ENCODE measurements at regions not wholly inside any gene's neighbourhood (a gene's known extent, or its start where the extent isn't known, plus 50 kb on each side); places are given as distances from the start of the nearest gene placed in this dataset.

DNA sequence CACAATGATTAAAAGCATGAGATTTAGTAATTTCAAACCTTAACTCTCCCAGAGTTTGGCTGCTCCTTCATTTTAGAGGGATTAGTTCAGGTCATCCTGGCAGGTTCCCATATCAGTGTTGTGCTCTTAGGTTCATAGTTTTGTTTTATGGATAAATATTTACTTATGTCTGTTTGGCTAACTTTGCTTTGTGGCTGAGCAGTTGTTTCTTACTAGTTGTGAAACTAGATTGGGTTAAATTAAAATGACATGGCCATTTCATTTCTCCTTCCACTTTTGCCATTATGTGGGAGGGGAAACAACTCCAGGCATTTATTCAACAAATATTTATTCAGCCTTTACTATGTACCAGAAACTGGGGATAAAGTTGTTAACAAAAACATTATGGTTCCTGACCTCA, 158.8 kb downstream of the TMTC3 start (continued):
- TF ChIP-seq, protein P1, sequence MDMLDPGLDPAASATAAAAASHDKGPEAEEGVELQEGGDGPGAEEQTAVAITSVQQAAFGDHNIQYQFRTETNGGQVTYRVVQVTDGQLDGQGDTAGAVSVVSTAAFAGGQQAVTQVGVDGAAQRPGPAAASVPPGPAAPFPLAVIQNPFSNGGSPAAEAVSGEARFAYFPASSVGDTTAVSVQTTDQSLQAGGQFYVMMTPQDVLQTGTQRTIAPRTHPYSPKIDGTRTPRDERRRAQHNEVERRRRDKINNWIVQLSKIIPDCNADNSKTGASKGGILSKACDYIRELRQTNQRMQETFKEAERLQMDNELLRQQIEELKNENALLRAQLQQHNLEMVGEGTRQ (IDR thresholded peaks at IDR 0.05; ENCODE audit: low read depth, low read length), result no peak

- H2BK15ac ChIP-seq (ENCODE audit: low read depth, low read length), result 0 out of 3 replicates have a peak overlapping the region, but pooled peaks have one; percentile 10
- H3K18ac ChIP-seq (ENCODE audit: low read depth, low read length), result no peak overlapping the region
- ChIA-PET CTCF (no interaction called here), POLR2A (ENCODE audit: unreplicated experiment) (no interaction called here)
- H2BK120ac ChIP-seq (ENCODE audit: low read depth, low read length), result peak overlapping the region; percentile 11; the same call in 1 of the 2 replicates
- H4K20me1 ChIP-seq (ENCODE audit: insufficient read depth, low read length), result no peaks in the 10 kb centered on the region
- H4K91ac ChIP-seq (ENCODE audit: insufficient read depth, low read depth, low read length), result no peak overlapping the region
- no peak overlapping the region for H3K56ac ChIP-seq (ENCODE audit: extremely low read depth, insufficient read depth, low read length)
- H4K5ac ChIP-seq (ENCODE audit: low read depth, low read length), result peak overlapping the region; percentile 13; the same call in 1 of the 2 replicates
- H3K4me3 ChIP-seq (ENCODE audit: insufficient read depth, low read depth, low read length), result no peak overlapping the region
- H3K14ac ChIP-seq (replicated peaks; ENCODE audit: low read depth, low read length), result no peak overlapping the region; the same call in 1 of the 2 replicates
- no peak overlapping the region for H4K8ac ChIP-seq (ENCODE audit: low read depth in 2 of 2, low read length in 2 of 2)
- peaks cover 14% of the 10 kb centered on the region for H3K4me1 ChIP-seq (ENCODE audit: control insufficient read depth, insufficient read depth, low read length)
- H2AK9ac ChIP-seq (replicated peaks; ENCODE audit: low read depth, low read length, poor library complexity), result no peak overlapping the region
- H3K9me1 ChIP-seq (ENCODE audit: insufficient read depth, low read length), result peaks cover 7% of the 10 kb centered on the region
- H3K36me3 ChIP-seq (ENCODE audit: control insufficient read depth, insufficient read depth, low read length), result no peaks in the 10 kb centered on the region
- DNase-seq (no peak), ATAC-seq (ENCODE audit: low read depth) (no peak)
- H3K23ac ChIP-seq (ENCODE audit: low read depth, low read length), result no peak overlapping the region
- no peak overlapping the region for H2AFZ ChIP-seq (replicated peaks; ENCODE audit: low read length, poor library complexity)
- H3K27ac ChIP-seq (ENCODE audit: insufficient read depth, low read length), result no peak overlapping the region
- H3K9ac ChIP-seq (ENCODE audit: low read depth, low read length), result no peak overlapping the region
- no peaks in the 10 kb centered on the region for H3K27me3 ChIP-seq (ENCODE audit: control insufficient read depth, insufficient read depth, low read length)
- no TSS peak for BruUV-seq (replicated peaks)
- no peaks in the 10 kb centered on the region for H3K9me3 ChIP-seq (ENCODE audit: control insufficient read depth, insufficient read depth, low read length)
- no peak overlapping the region for H3K4ac ChIP-seq (ENCODE audit: low read depth, low read length)
- dilution Hi-C loops (cut with HindIII; ENCODE audit: low sequenced_read_pairs, unreplicated experiment) (no loop called here), intact Hi-C loops (cut with micrococcal nuclease) (no loop called here), in situ Hi-C loops (cut with MboI; ENCODE audit: low sequenced_read_pairs) (no loop called here)
- 83% methylated on average over 1 of the region's 1 CpG; no CpG with 5 or more reads in 1 of the 2 experiments for WGBS, 2 experiments (ENCODE audit: extremely low coverage in 2 of 2, insufficient read length in 1 of 2)
- H3K79me1 ChIP-seq (ENCODE audit: low read depth in 1 of 2, low read length in 2 of 2), result 0 out of 4 replicates have a peak, but pooled peaks cover 0 to 3% of the 10 kb centered on the region in 2 experiments
- H2BK5ac ChIP-seq (ENCODE audit: low read depth, low read length, poor library complexity, severe bottlenecking), result no peak overlapping the region
- H2AK5ac ChIP-seq (ENCODE audit: low read depth, low read length), result no peak overlapping the region
- no peak overlapping the region for H2BK20ac ChIP-seq (ENCODE audit: low read depth, low read length)
- no peak overlapping the region for H3K4me2 ChIP-seq (ENCODE audit: low read depth, low read length)
- TF ChIP-seq, protein P2, sequence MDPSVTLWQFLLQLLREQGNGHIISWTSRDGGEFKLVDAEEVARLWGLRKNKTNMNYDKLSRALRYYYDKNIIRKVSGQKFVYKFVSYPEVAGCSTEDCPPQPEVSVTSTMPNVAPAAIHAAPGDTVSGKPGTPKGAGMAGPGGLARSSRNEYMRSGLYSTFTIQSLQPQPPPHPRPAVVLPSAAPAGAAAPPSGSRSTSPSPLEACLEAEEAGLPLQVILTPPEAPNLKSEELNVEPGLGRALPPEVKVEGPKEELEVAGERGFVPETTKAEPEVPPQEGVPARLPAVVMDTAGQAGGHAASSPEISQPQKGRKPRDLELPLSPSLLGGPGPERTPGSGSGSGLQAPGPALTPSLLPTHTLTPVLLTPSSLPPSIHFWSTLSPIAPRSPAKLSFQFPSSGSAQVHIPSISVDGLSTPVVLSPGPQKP (IDR thresholded peaks at IDR 0.05; ENCODE audit: borderline replicate concordance, low read depth, low read length), result no peak
- TF ChIP-seq MXI1 (IDR thresholded peaks at IDR 0.05; ENCODE audit: borderline replicate concordance, low read depth, low read length) (no peak), CTCF (conservative IDR thresholded peaks at IDR 0.05; ENCODE audit: low read depth, low read length) (no peak), SMC3 (IDR thresholded peaks at IDR 0.05; ENCODE audit: low read depth, low read length) (no peak), MAFK (IDR thresholded peaks at IDR 0.05; ENCODE audit: low read depth, low read length) (no peak), POLR2A (IDR thresholded peaks at IDR 0.05; ENCODE audit: low read depth, low read length) (no peak), RCOR1 (IDR thresholded peaks at IDR 0.05; ENCODE audit: insufficient replicate concordance, low read length) (no peak), RFX5 (IDR thresholded peaks at IDR 0.05; ENCODE audit: low read depth, low read length) (no peak), RAD21 (IDR thresholded peaks at IDR 0.05; ENCODE audit: low read length) (no peak), BHLHE40 (IDR thresholded peaks at IDR 0.05; ENCODE audit: low read depth, low read length) (no peak), CEBPB (IDR thresholded peaks at IDR 0.05; ENCODE audit: low read depth, low read length) (no peak), FOS (IDR thresholded peaks at IDR 0.05; ENCODE audit: low read depth, low read length) (no peak)
- TF ChIP-seq, protein P1 (IDR thresholded peaks at IDR 0.05; ENCODE audit: low read depth, low read length), result no peak
Measured at GRCh38 chr12:88303335-88303734, 161.2 kb downstream of the TMTC3 start.

All from IMR-90 (cell line).